HepG2 (cell line): ENCODE measurements at regions not wholly inside any gene's neighbourhood (a gene's known extent, or its start where the extent isn't known, plus 50 kb on each side); places are given as distances from the start of the nearest gene placed in this dataset.

Experiments used
- ATAC-seq: fragments of 200-7000 bp; cut with Tn5 transposase; 3 replicates; pipeline ENCODE4 v1.9.1; 2020; ENCODE audit warnings: mild to moderate bottlenecking, moderate library complexity
- BruUV-seq: library from RNA; stranded (reverse); fragments of 400-500 nt; replicated peaks from 2 replicates; lab custom pipeline; 2021; lab: Mats Ljungman, UMichigan
- CTCF ChIA-PET: fragments of 300-600 bp; formaldehyde crosslinking; extraction: SDS; loops from one replicate; lab custom pipeline; 2021; ENCODE audit warnings: low total read pairs, inconsistent platforms, low intra/inter-chr PET ratio; lab: Yijun Ruan, JAX
- POLR2A ChIA-PET: fragments of 350-600 bp; sonication (Branson Sonifier 250); formaldehyde crosslinking; loops from one replicate; lab custom pipeline; 2020; ENCODE audit warnings: antibody characterized with exemption, inconsistent platforms; lab: Yijun Ruan, JAX
- DNase-seq: peaks from one replicate; pipeline ENCODE4 v3.0.0-alpha.2; 2015; ENCODE audit warnings: low spot score
- FAIRE-seq: peaks from 3 replicates; lab custom pipeline; 2011; peaks lifted over from hg19 to GRCh38; lab: Jason Lieb, UNC
- H2AFZ ChIP-seq: one replicate; pipeline ENCODE4 v1.6.1; 2011; ENCODE audit warnings: low read length, inconsistent platforms
- H3K27ac ChIP-seq: fragments of 300-600 bp; 3 replicates; pipeline ENCODE4 v1.8.0; 2011; ENCODE audit warnings: mixed run types, mild to moderate bottlenecking, mixed read lengths, low read length, inconsistent platforms; ENCODE audit not compliant: insufficient read depth; ENCODE audit errors: extremely low read length
- H3K27me3 ChIP-seq, 2 experiments: fragments of 200-600 bp in 1 of 2; 2 replicates in 1 of 2; 3 replicates in 1 of 2; pipeline versions ENCODE4 v1.6.0 to v1.8.0; 2011; ENCODE audit warnings: low read length in 2 of 2, mild to moderate bottlenecking in 2 of 2, moderate library complexity in 2 of 2, inconsistent platforms in 1 of 2; ENCODE audit not compliant: insufficient read depth in 2 of 2, control insufficient read depth in 1 of 2
- H3K36me3 ChIP-seq, 2 experiments: fragments of 200-600 bp in 1 of 2; replicated peaks in 1 of 2; 2 replicates in 1 of 2; 3 replicates in 1 of 2; pipeline versions ENCODE4 v1.5.1 to v1.8.0; 2011; ENCODE audit warnings: low read length in 2 of 2, inconsistent platforms in 1 of 2; ENCODE audit not compliant: insufficient read depth in 2 of 2, control insufficient read depth in 1 of 2
- H3K4me1 ChIP-seq: 2 replicates; pipeline ENCODE4 v1.5.1; 2012; ENCODE audit warnings: low read length, inconsistent platforms; ENCODE audit not compliant: insufficient read depth
- H3K4me2 ChIP-seq: 2 replicates; pipeline ENCODE4 v1.6.0; 2011; ENCODE audit warnings: low read depth, low read length, inconsistent platforms
- H3K4me3 ChIP-seq, 3 experiments: fragments of 200-600 bp in 1 of 3; sonication (generic), shearing (Covaris generic) in 1 of 3; replicated peaks in 1 of 3; 2 replicates each; pipeline ENCODE4 v1.5.1; 2011 to 2016; ENCODE audit warnings: low read length in 3 of 3, inconsistent platforms in 2 of 3, low read depth in 2 of 3, mild to moderate bottlenecking in 2 of 3, control low read depth in 1 of 3, mixed read lengths in 1 of 3; ENCODE audit not compliant: insufficient read depth in 1 of 3
- H3K79me2 ChIP-seq: one replicate; pipeline ENCODE4 v1.6.1; 2011; ENCODE audit warnings: low read length, inconsistent platforms; ENCODE audit not compliant: insufficient read depth
- H3K9ac ChIP-seq: 2 replicates; pipeline ENCODE4 v1.6.0; 2011; ENCODE audit warnings: mild to moderate bottlenecking, low read depth, low read length, inconsistent platforms; ENCODE audit not compliant: insufficient read depth
- H3K9me3 ChIP-seq: 2 replicates; pipeline ENCODE4 v1.5.1; 2012; ENCODE audit warnings: mild to moderate bottlenecking, low read length
- H4K20me1 ChIP-seq: 2 replicates; pipeline ENCODE4 v1.6.0; 2011; ENCODE audit warnings: inconsistent platforms, mild to moderate bottlenecking, low read length, moderate library complexity; ENCODE audit not compliant: insufficient read depth
- HNRNPK ChIP-seq: fragments of 200-400 bp; formaldehyde crosslinking; IDR thresholded peaks from 2 replicates; pipeline ENCODE4 v1.6.1; 2018; ENCODE audit warnings: low read length, low read depth, moderate library complexity, mild to moderate bottlenecking; ENCODE audit not compliant: poor library complexity, severe bottlenecking
- KLF15 ChIP-seq: sonication (generic); formaldehyde crosslinking; IDR thresholded peaks from 2 replicates; pipeline ENCODE4 v1.8.1; 2023; ENCODE audit warnings: borderline replicate concordance, mild to moderate bottlenecking, inconsistent platforms, missing genetic modification reagents, mixed read lengths
- NAIF1 ChIP-seq: sonication (generic); formaldehyde crosslinking; IDR thresholded peaks from 2 replicates; pipeline ENCODE4 v1.5.0; 2020; ENCODE audit warnings: mild to moderate bottlenecking, missing genetic modification reagents, borderline replicate concordance
- NONO ChIP-seq, 2 experiments: fragments of 450-650 bp in 1 of 2; sonication (generic) in 1 of 2; formaldehyde crosslinking in 1 of 2; IDR thresholded peaks in 1 of 2; conservative IDR thresholded peaks in 1 of 2; 2 replicates each; pipeline versions ENCODE4 v1.6.1 to v1.8.0; 2017 to 2022; ENCODE audit warnings: mild to moderate bottlenecking in 1 of 2, missing genetic modification reagents in 1 of 2, moderate library complexity in 1 of 2
- ZFP36L2 ChIP-seq: sonication (generic); formaldehyde crosslinking; IDR thresholded peaks from 2 replicates; pipeline ENCODE4 v1.4.0; 2020; ENCODE audit warnings: missing genetic modification reagents
- ZNF780A ChIP-seq: sonication (generic); formaldehyde crosslinking; IDR thresholded peaks from 2 replicates; pipeline ENCODE4 v1.8.0; 2022; ENCODE audit warnings: mild to moderate bottlenecking, missing genetic modification reagents, moderate library complexity
- ZNF83 ChIP-seq: sonication (generic); formaldehyde crosslinking; IDR thresholded peaks from 2 replicates; pipeline ENCODE4 v1.4.0; 2020; ENCODE audit warnings: missing genetic modification reagents, mild to moderate bottlenecking, borderline replicate concordance
- WGBS: methylation state at CpG from one replicate; pipeline ENCODE4 v1.1.6; 2017; ENCODE audit warnings: low lambda C conversion rate; 5-methylcytosine and 5-hydroxymethylcytosine counted together
- in situ Hi-C: cut with HindIII; loops from 2 replicates; pipeline ENCODE4 v1.10.0; 2017; ENCODE audit warnings: low pct_unique_long_range_greater_than_20kb; ENCODE audit not compliant: extremely low pct_ligation_motif_present
- intact Hi-C: fragments of 100-400 bp; cut with micrococcal nuclease; formaldehyde crosslinking; loops from one replicate; pipeline ENCODE4 v1.10.0; 2022; ENCODE audit not compliant: unreplicated experiment
- TF ChIP-seq, protein P1 (sequence below): IDR thresholded peaks from 2 replicates; pipeline ENCODE4 v1.6.1; 2016; ENCODE audit warnings: missing biosample characterization, missing genetic modification reagents, low read depth
- TF ChIP-seq, protein P2 (sequence below): sonication (generic); formaldehyde crosslinking; IDR thresholded peaks from 2 replicates; pipeline ENCODE4 v1.4.0; 2020; ENCODE audit warnings: missing genetic modification reagents
- TF ChIP-seq, protein P3 (sequence below): sonication (generic); formaldehyde crosslinking; IDR thresholded peaks from 2 replicates; pipeline ENCODE4 v1.5.0; 2020; ENCODE audit warnings: missing genetic modification reagents

DNA sequence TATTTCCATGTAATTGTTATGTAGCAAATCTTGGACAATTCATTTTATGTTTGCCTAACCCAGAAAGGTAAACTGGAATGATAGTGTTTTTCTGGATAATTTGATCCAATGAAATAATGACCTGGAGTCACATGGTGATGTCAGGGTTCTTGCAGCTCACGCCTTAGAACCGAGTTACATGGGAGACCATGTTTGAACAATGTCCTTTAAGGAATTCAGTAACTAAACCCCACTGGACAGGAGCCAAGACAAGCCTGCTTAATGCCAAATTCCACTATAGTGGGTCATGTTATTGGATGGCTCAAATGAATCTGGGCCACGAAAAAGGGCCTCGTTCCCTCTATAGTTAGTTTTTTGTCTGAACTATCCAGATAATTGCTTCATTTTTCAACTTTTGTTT, 255.8 kb upstream of the HMGA2 start:
- CTCF ChIA-PET: no interaction called here
- Histone ChIP-seq H3K9ac (no peak overlapping the region), H4K20me1 (no peaks in the 10 kb centered on the region), H3K27me3 (0 out of 5 replicates have a peak, but pooled peaks cover 0 to 7% of the 10 kb centered on the region in 2 experiments), H3K4me1 (no peaks in the 10 kb centered on the region), H3K9me3 (no peaks in the 10 kb centered on the region), H3K4me2 (no peak overlapping the region), H2AFZ (no peak overlapping the region), H3K27ac (no peak overlapping the region), H3K79me2 (no peaks in the 10 kb centered on the region), H3K36me3 (no peaks in the 10 kb centered on the region), H3K4me3 (no peak overlapping the region)
- in situ Hi-C loops (no loop called here), intact Hi-C loops (no loop called here)
- DNase-seq (no peak), ATAC-seq (no peak), FAIRE-seq (no peak)
- no TSS peak for BruUV-seq
- no peak for TF ChIP-seq ZFP36L2
- no peak for TF ChIP-seq NONO (IDR thresholded peaks at IDR 0.05)
- TF ChIP-seq NONO (CRISPR knock-in tag; conservative IDR thresholded peaks at IDR 0.05): no peak
- TF ChIP-seq HNRNPK: no peak
- no peak for TF ChIP-seq KLF15 (CRISPR knock-in tag)
- TF ChIP-seq, protein P1, sequence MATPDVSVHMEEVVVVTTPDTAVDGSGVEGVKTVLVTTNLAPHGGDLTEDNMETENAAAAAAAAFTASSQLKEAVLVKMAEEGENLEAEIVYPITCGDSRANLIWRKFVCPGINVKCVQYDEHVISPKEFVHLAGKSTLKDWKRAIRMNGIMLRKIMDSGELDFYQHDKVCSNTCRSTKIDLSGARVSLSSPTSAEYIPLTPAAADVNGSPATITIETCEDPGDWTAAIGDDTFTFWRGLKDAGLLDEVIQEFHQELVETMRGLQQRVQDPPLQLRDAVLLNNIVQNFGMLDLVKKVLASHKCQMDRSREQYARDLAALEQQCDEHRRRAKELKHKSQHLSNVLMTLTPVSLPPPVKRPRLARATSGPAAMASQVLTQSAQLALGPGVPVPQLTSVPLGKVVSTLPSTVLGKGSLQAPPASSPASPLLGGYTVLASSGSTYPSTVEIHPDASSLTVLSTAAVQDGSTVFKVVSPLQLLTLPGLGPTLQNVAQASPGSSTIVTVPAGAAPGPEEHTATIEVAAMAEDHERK (CRISPR knock-in tag): no peak
- no peak for TF ChIP-seq ZNF83
- no peak for TF ChIP-seq NAIF1 (CRISPR knock-in tag)
- TF ChIP-seq ZNF780A (CRISPR knock-in tag): no peak
- TF ChIP-seq, protein P2, sequence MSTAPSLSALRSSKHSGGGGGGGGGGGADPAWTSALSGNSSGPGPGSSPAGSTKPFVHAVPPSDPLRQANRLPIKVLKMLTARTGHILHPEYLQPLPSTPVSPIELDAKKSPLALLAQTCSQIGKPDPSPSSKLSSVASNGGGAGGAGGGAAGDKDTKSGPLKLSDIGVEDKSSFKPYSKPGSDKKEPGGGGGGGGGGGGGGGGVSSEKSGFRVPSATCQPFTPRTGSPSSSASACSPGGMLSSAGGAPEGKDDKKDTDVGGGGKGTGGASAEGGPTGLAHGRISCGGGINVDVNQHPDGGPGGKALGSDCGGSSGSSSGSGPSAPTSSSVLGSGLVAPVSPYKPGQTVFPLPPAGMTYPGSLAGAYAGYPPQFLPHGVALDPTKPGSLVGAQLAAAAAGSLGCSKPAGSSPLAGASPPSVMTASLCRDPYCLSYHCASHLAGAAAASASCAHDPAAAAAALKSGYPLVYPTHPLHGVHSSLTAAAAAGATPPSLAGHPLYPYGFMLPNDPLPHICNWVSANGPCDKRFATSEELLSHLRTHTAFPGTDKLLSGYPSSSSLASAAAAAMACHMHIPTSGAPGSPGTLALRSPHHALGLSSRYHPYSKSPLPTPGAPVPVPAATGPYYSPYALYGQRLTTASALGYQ: no peak
- TF ChIP-seq, protein P3, sequence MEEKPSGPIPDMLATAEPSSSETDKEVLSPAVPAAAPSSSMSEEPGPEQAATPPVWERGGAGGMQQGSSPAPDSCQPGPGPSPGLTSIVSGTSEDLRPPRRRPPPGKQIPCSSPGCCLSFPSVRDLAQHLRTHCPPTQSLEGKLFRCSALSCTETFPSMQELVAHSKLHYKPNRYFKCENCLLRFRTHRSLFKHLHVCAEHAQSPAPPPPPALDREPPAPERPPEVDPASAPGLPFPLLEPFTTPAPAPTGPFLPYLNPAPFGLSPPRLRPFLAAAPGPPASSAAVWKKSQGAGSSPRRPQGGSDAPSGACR: no peak
- WGBS: 33% methylated on average over 4 of the region's 4 CpGs
- POLR2A ChIA-PET: no interaction called here
